ENCODE measurements at regions not wholly inside any gene's neighbourhood (a gene's known extent, or its start where the extent isn't known, plus 50 kb on each side); places are given as distances from the start of the nearest gene placed in this dataset.
"Not testable (repeated sequence)": the region's sequence is repeated elsewhere in the genome, so short reads cannot be mapped to it uniquely, and the experiment has no call there.

- DNase-seq: no peak
Observed at GRCh38 chr13:97520061-97520460, 86.1 kb downstream of the RAP2A start.

- no peak for DNase-seq
Observed at GRCh38 chr13:97520866-97521265, 86.9 kb downstream of the RAP2A start.

GRCh38 chr13:97521726-97522125 is 87.8 kb downstream of the RAP2A start:
- DNase-seq: no peak

GRCh38 chr13:97522243-97522642 is 88.3 kb downstream of the RAP2A start:
- DNase-seq: no peak

GRCh38 chr13:97526556-97526955 is 92.6 kb downstream of the RAP2A start:
- no peak for DNase-seq

GRCh38 chr13:97528518-97528917 is 94.5 kb downstream of the RAP2A start:
- DNase-seq: no peak

GRCh38 chr13:97534540-97534939 is 100.6 kb downstream of the RAP2A start:
- no peak for DNase-seq

GRCh38 chr13:97535614-97536013 is 101.6 kb downstream of the RAP2A start:
- no peak for DNase-seq

- DNase-seq: no peak
Observed at GRCh38 chr13:97537110-97537509, 103.1 kb downstream of the RAP2A start.

GRCh38 chr13:97538203-97538602 is 104.2 kb downstream of the RAP2A start:
- no peak for DNase-seq

- DNase-seq: no peak
Observed at GRCh38 chr13:97539651-97540610, 106.0 kb downstream of the RAP2A start.

GRCh38 chr13:97540696-97541095 is 106.7 kb downstream of the RAP2A start:
- no peak for DNase-seq

GRCh38 chr13:97542102-97542685 is 108.2 kb downstream of the RAP2A start:
- DNase-seq: no peak

- DNase-seq: no peak
Observed at GRCh38 chr13:97544031-97544765, 110.2 kb downstream of the RAP2A start.

GRCh38 chr13:97544971-97545499 is 111.1 kb downstream of the RAP2A start:
- not testable (repeated sequence) for DNase-seq

GRCh38 chr13:97548138-97548537 is 114.2 kb downstream of the RAP2A start:
- DNase-seq: no peak

- no peak for DNase-seq
Observed at GRCh38 chr13:97548711-97549110, 114.7 kb downstream of the RAP2A start.

- no peak for DNase-seq
Observed at GRCh38 chr13:97549201-97549600, 115.2 kb downstream of the RAP2A start.

- DNase-seq: no peak
Observed at GRCh38 chr13:97554496-97554895, 120.5 kb downstream of the RAP2A start.

- no peak for DNase-seq
Observed at GRCh38 chr13:97555034-97555433, 121.1 kb downstream of the RAP2A start.

GRCh38 chr13:97559030-97559429 is 125.1 kb downstream of the RAP2A start:
- DNase-seq: no peak

GRCh38 chr13:97559981-97560380 is 126.0 kb downstream of the RAP2A start:
- no peak for DNase-seq

GRCh38 chr13:97561182-97561581 is 127.2 kb downstream of the RAP2A start:
- DNase-seq: no peak

All from NCI-H510A (cell line).